ENCODE measurements at regions not wholly inside any gene's neighbourhood (a gene's known extent, or its start where the extent isn't known, plus 50 kb on each side); places are given as distances from the start of the nearest gene placed in this dataset.

- no peak for TF ChIP-seq TARDBP (IDR thresholded peaks at IDR 0.05)
- no peak for TF ChIP-seq FOXK2 (IDR thresholded peaks at IDR 0.05)
- TF ChIP-seq, protein P1, sequence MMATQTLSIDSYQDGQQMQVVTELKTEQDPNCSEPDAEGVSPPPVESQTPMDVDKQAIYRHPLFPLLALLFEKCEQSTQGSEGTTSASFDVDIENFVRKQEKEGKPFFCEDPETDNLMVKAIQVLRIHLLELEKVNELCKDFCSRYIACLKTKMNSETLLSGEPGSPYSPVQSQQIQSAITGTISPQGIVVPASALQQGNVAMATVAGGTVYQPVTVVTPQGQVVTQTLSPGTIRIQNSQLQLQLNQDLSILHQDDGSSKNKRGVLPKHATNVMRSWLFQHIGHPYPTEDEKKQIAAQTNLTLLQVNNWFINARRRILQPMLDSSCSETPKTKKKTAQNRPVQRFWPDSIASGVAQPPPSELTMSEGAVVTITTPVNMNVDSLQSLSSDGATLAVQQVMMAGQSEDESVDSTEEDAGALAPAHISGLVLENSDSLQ (IDR thresholded peaks at IDR 0.05) = no peak
- TF ChIP-seq ZNF384 (IDR thresholded peaks at IDR 0.05) = no peak
Measured at GRCh38 chr18:46294318-46294717, 190.1 kb downstream of the HAUS1 start.
